ENCODE measurements at regions not wholly inside any gene's neighbourhood (a gene's known extent, or its start where the extent isn't known, plus 50 kb on each side); places are given as distances from the start of the nearest gene placed in this dataset.

DNA sequence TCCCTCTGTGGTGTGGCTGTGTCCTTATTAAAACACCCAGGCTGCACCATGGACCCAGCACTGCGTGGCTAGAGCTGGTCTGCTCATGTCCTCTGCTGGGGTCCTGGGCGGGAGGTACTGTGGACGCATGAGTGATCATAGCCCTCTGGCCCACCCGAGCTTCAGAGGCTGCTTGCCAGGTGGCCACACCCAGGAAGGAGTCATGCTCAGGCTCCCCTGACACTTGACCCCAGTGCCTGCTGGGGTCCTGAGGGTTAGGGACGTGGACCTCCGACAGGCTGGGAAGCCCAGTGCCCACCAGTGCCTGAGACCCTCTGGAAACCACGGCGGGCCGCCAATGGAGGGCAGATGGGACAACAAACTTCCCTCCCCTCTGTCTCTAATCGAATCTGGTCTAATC is 66.3 kb upstream of the HS6ST1 start:
- intact Hi-C loops (cut with DNase I, micrococcal nuclease): no loop called here
- no peaks in the 10 kb centered on the region for H3K9me3 ChIP-seq (ENCODE audit: control insufficient read depth in 1 of 2, insufficient read depth in 1 of 2, low read length in 2 of 2)
- TF ChIP-seq, protein P1, sequence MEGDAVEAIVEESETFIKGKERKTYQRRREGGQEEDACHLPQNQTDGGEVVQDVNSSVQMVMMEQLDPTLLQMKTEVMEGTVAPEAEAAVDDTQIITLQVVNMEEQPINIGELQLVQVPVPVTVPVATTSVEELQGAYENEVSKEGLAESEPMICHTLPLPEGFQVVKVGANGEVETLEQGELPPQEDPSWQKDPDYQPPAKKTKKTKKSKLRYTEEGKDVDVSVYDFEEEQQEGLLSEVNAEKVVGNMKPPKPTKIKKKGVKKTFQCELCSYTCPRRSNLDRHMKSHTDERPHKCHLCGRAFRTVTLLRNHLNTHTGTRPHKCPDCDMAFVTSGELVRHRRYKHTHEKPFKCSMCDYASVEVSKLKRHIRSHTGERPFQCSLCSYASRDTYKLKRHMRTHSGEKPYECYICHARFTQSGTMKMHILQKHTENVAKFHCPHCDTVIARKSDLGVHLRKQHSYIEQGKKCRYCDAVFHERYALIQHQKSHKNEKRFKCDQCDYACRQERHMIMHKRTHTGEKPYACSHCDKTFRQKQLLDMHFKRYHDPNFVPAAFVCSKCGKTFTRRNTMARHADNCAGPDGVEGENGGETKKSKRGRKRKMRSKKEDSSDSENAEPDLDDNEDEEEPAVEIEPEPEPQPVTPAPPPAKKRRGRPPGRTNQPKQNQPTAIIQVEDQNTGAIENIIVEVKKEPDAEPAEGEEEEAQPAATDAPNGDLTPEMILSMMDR (IDR thresholded peaks at IDR 0.05): no peak
- H3K4me3 ChIP-seq (ENCODE audit: low read length): no peak overlapping the region
- H3K4me1 Mint-ChIP-seq (ENCODE audit: low read depth): no peaks in the 10 kb centered on the region
- H3K36me3 Mint-ChIP-seq (ENCODE audit: low read depth): no peaks in the 10 kb centered on the region
- H3K36me3 ChIP-seq (ENCODE audit: insufficient read depth, low read length): no peaks in the 10 kb centered on the region
- no peaks in the 10 kb centered on the region for H3K27me3 Mint-ChIP-seq
- no peaks in the 10 kb centered on the region for H3K27me3 ChIP-seq (ENCODE audit: control insufficient read depth in 1 of 2, insufficient read depth in 2 of 2, low read length in 2 of 2)
- H3K27ac ChIP-seq (ENCODE audit: low read depth in 1 of 2, low read length in 2 of 2): no peak overlapping the region
- DNase-seq (no peak), ATAC-seq (ENCODE audit: poor library complexity) (no peak)
- POLR2A ChIA-PET: interaction anchor here (0.6 kb wide), 1 partner anchor 49 kb away, joined by 3 read pairs; no protein-coding TSS in a partner anchor
- H3K27ac Mint-ChIP-seq: no peak overlapping the region
- peaks cover 10% of the 10 kb centered on the region for H3K4me1 ChIP-seq (ENCODE audit: insufficient read depth, low read length)
- CTCF ChIA-PET: no interaction called here
- H3K9me3 Mint-ChIP-seq: no peaks in the 10 kb centered on the region
- H3K4me3 Mint-ChIP-seq: no peak overlapping the region

DNA sequence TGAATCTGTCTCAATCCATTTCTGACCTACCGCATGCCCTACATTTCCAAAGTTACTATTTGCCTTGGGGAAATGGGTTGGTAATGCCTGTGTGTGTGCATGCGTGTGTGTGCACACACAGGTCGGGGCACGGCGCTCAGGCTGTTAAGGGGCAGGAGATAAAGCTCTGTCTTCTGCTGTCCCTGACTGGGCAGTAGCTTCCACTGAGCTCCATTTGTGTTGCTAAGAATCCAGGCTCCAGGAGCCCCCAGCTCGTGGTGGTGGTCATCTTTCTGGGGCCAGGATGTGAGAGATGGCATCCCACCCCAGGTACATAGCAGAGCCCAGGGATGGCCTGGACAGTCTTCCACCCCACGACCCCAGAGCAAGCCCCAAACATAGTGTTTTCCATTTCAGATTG is 66.7 kb upstream of the HS6ST1 start:
- ATAC-seq (ENCODE audit: poor library complexity): no peak
- CTCF ChIA-PET: no interaction called here

DNA sequence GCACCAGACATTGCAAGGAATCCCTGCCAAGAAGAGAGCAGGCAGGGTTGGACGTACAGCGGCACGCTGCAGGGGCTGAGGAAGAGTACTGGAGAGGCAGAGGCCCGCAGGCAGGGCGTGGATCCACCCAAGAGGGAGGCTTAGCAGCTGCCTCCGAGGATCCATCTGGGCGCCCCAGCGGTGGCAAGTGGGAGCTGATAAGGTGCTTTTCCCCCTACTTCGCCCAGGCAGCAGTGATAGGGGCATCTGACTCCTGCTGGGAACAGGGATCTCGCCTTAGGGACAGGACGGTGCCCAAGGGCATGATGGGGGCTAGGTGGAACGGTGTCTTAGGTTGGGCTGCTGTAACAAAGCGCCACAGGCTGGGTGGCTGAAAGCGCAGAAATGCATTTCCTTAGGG is 67.4 kb upstream of the HS6ST1 start:
- ChIA-PET POLR2A (no interaction called here), CTCF (no interaction called here)
- H3K4me3 ChIP-seq (ENCODE audit: low read length): no peak overlapping the region
- H3K4me1 ChIP-seq (ENCODE audit: insufficient read depth, low read length): peaks cover 10% of the 10 kb centered on the region
- no peaks in the 10 kb centered on the region for H3K9me3 Mint-ChIP-seq
- TF ChIP-seq, protein P1 (IDR thresholded peaks at IDR 0.05): no peak
- ATAC-seq (ENCODE audit: poor library complexity): no peak
- no peaks in the 10 kb centered on the region for H3K9me3 ChIP-seq (ENCODE audit: control insufficient read depth in 1 of 2, insufficient read depth in 1 of 2, low read length in 2 of 2)
- H3K36me3 Mint-ChIP-seq (ENCODE audit: low read depth): no peaks in the 10 kb centered on the region
- no peak for DNase-seq
- no peak overlapping the region for H3K27ac Mint-ChIP-seq
- no peak overlapping the region for H3K27ac ChIP-seq (ENCODE audit: low read depth in 1 of 2, low read length in 2 of 2)
- no peaks in the 10 kb centered on the region for H3K27me3 Mint-ChIP-seq
- no peak overlapping the region for H3K4me3 Mint-ChIP-seq
- no peaks in the 10 kb centered on the region for H3K36me3 ChIP-seq (ENCODE audit: insufficient read depth, low read length)
- H3K27me3 ChIP-seq (ENCODE audit: control insufficient read depth in 1 of 2, insufficient read depth in 2 of 2, low read length in 2 of 2): peaks cover 0 to 4% of the 10 kb centered on the region in 2 experiments
- intact Hi-C loops (cut with DNase I, micrococcal nuclease): no loop called here
- no peaks in the 10 kb centered on the region for H3K4me1 Mint-ChIP-seq (ENCODE audit: low read depth)

More for the DNA sequence above, 66.7 kb upstream of the HS6ST1 start:
- Mint-ChIP-seq H3K9me3 (no peaks in the 10 kb centered on the region), H3K36me3 (ENCODE audit: low read depth) (no peaks in the 10 kb centered on the region), H3K4me3 (no peak overlapping the region), H3K27me3 (no peaks in the 10 kb centered on the region), H3K4me1 (ENCODE audit: low read depth) (no peaks in the 10 kb centered on the region), H3K27ac (no peak overlapping the region)
- peaks cover 10% of the 10 kb centered on the region for H3K4me1 ChIP-seq (ENCODE audit: insufficient read depth, low read length)
- H3K27ac ChIP-seq (ENCODE audit: low read depth in 1 of 2, low read length in 2 of 2): no peak overlapping the region
- no peaks in the 10 kb centered on the region for H3K36me3 ChIP-seq (ENCODE audit: insufficient read depth, low read length)
- TF ChIP-seq, protein P1 (IDR thresholded peaks at IDR 0.05): no peak
- intact Hi-C loops (cut with DNase I, micrococcal nuclease): no loop called here
- no peak for DNase-seq
- no peaks in the 10 kb centered on the region for H3K9me3 ChIP-seq (ENCODE audit: control insufficient read depth in 1 of 2, insufficient read depth in 1 of 2, low read length in 2 of 2)
- H3K27me3 ChIP-seq (ENCODE audit: control insufficient read depth in 1 of 2, insufficient read depth in 2 of 2, low read length in 2 of 2): peaks cover 0 to under 1% of the 10 kb centered on the region in 2 experiments
- no peak overlapping the region for H3K4me3 ChIP-seq (ENCODE audit: low read length)
- POLR2A ChIA-PET: interaction anchor here (0.6 kb wide), 1 partner anchor 49 kb away, joined by 3 read pairs; no protein-coding TSS in a partner anchor

Measured in CD4-positive, alpha-beta T cell (primary cell).